ENCODE measurements at regions not wholly inside any gene's neighbourhood (a gene's known extent, or its start where the extent isn't known, plus 50 kb on each side); places are given as distances from the start of the nearest gene placed in this dataset.

GRCh38 chr4:10335050-10335449 is 122.2 kb downstream of the ZNF518B start:
- DNase-seq (ENCODE audit: low read depth in 2 of 2): no peak

- DNase-seq (ENCODE audit: low read depth in 2 of 2): no peak
Measured at GRCh38 chr4:10334506-10335028, 122.7 kb downstream of the ZNF518B start.

- no peak for DNase-seq (ENCODE audit: low read depth in 2 of 2)
Measured at GRCh38 chr4:10333942-10334341, 123.3 kb downstream of the ZNF518B start.

GRCh38 chr4:10326075-10326474 is 131.2 kb downstream of the ZNF518B start:
- no peak for DNase-seq (ENCODE audit: low read depth in 2 of 2)

GRCh38 chr4:10321931-10322330 is 135.3 kb downstream of the ZNF518B start:
- no peak for DNase-seq (ENCODE audit: low read depth in 2 of 2)

- DNase-seq (ENCODE audit: low read depth in 2 of 2): no peak
Measured at GRCh38 chr4:10320130-10320529, 137.1 kb downstream of the ZNF518B start.

- DNase-seq (ENCODE audit: low read depth in 2 of 2): no peak
Measured at GRCh38 chr4:10317345-10317744, 139.9 kb downstream of the ZNF518B start.

GRCh38 chr4:10316851-10317250 is 140.4 kb downstream of the ZNF518B start:
- no peak for DNase-seq (ENCODE audit: low read depth in 2 of 2)

- DNase-seq (ENCODE audit: low read depth in 2 of 2): no peak
Measured at GRCh38 chr4:10315638-10316037, 141.6 kb downstream of the ZNF518B start.

- DNase-seq (ENCODE audit: low read depth in 2 of 2): no peak
Measured at GRCh38 chr4:10312568-10312967, 144.7 kb downstream of the ZNF518B start.

- DNase-seq (ENCODE audit: low read depth in 2 of 2): no peak
Measured at GRCh38 chr4:10311939-10312338, 145.3 kb downstream of the ZNF518B start.

GRCh38 chr4:10305816-10306215 is 151.4 kb downstream of the ZNF518B start:
- no peak for DNase-seq (ENCODE audit: low read depth in 2 of 2)

GRCh38 chr4:10303291-10303690 is 153.9 kb downstream of the ZNF518B start:
- DNase-seq (ENCODE audit: low read depth in 2 of 2): no peak

GRCh38 chr4:10302096-10302495 is 155.1 kb downstream of the ZNF518B start:
- DNase-seq (ENCODE audit: low read depth in 2 of 2): no peak

- no peak for DNase-seq (ENCODE audit: low read depth in 2 of 2)
Measured at GRCh38 chr4:10299601-10300000, 157.6 kb downstream of the ZNF518B start.

GRCh38 chr4:10298681-10299080 is 158.5 kb downstream of the ZNF518B start:
- DNase-seq (ENCODE audit: low read depth in 2 of 2): no peak

- no peak for DNase-seq (ENCODE audit: low read depth in 2 of 2)
Measured at GRCh38 chr4:10296730-10297129, 160.5 kb downstream of the ZNF518B start.

- no peak for DNase-seq (ENCODE audit: low read depth in 2 of 2)
Measured at GRCh38 chr4:10295301-10295700, 161.9 kb downstream of the ZNF518B start.

- no peak for DNase-seq (ENCODE audit: low read depth in 2 of 2)
Measured at GRCh38 chr4:10289538-10289906, 167.7 kb downstream of the ZNF518B start.

- no peak for DNase-seq (ENCODE audit: low read depth in 2 of 2)
Measured at GRCh38 chr4:10288830-10289537, 168.2 kb downstream of the ZNF518B start.

- DNase-seq (ENCODE audit: low read depth in 2 of 2): no peak
Measured at GRCh38 chr4:10285028-10285427, 168.4 kb upstream of the WDR1 start.

GRCh38 chr4:10283761-10284160 is 167.2 kb upstream of the WDR1 start:
- no peak for DNase-seq (ENCODE audit: low read depth in 2 of 2)

GRCh38 chr4:10281996-10282395 is 165.4 kb upstream of the WDR1 start:
- DNase-seq (ENCODE audit: low read depth in 2 of 2): no peak

GRCh38 chr4:10279261-10279660 is 162.7 kb upstream of the WDR1 start:
- DNase-seq (ENCODE audit: low read depth in 2 of 2): no peak

Measured in stimulated activated CD4-positive, alpha-beta T cell treated with anti-CD3 and anti-CD28 coated beads, Interleukin-4, amount 100 ng/mL, for 48 hours (primary cell).